Astrocyte of the spinal cord (primary cell): ENCODE measurements at regions not wholly inside any gene's neighbourhood (a gene's known extent, or its start where the extent isn't known, plus 50 kb on each side); places are given as distances from the start of the nearest gene placed in this dataset.

Experiments used
- DNase-seq: peaks from one replicate; pipeline ENCODE4 v3.0.0; 2011; ENCODE audit warnings: low read depth, low spot score
- H3K4me3 ChIP-seq: 2 replicates; pipeline ENCODE4 v1.5.1; 2011; ENCODE audit warnings: low read depth, mild to moderate bottlenecking, low read length, moderate library complexity
- CTCF ChIP-seq: IDR thresholded peaks from 2 replicates; pipeline ENCODE4 v1.5.1; 2012; ENCODE audit warnings: low read depth, mild to moderate bottlenecking, low read length, inconsistent platforms
- in situ Hi-C: cut with HindIII; loops from 2 replicates; pipeline ENCODE4 v1.10.0; 2017; ENCODE audit warnings: low sequenced_read_pairs

DNA sequence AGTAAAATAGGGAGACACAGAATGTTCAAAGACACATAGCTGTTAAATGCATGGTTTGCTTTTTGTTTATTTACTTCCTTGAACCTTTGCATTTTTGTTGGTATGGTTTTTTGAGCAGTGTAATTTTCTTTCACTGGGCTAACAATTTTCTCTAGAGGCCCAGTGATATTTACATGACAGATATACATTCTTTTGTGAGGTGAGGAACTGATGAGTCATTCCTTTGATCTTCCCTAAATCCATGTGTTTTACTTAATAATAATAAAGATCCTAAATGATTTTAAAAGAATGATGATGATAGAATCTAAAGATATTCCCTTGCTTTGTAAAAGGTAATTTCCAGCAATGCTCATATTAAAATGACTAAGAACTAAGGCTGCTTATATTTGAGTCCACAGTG is 188.5 kb upstream of the ANK3 start:
- DNase-seq = no peak
- no peak for TF ChIP-seq CTCF
- in situ Hi-C loops = no loop called here
- no peak overlapping the region for H3K4me3 ChIP-seq

DNA sequence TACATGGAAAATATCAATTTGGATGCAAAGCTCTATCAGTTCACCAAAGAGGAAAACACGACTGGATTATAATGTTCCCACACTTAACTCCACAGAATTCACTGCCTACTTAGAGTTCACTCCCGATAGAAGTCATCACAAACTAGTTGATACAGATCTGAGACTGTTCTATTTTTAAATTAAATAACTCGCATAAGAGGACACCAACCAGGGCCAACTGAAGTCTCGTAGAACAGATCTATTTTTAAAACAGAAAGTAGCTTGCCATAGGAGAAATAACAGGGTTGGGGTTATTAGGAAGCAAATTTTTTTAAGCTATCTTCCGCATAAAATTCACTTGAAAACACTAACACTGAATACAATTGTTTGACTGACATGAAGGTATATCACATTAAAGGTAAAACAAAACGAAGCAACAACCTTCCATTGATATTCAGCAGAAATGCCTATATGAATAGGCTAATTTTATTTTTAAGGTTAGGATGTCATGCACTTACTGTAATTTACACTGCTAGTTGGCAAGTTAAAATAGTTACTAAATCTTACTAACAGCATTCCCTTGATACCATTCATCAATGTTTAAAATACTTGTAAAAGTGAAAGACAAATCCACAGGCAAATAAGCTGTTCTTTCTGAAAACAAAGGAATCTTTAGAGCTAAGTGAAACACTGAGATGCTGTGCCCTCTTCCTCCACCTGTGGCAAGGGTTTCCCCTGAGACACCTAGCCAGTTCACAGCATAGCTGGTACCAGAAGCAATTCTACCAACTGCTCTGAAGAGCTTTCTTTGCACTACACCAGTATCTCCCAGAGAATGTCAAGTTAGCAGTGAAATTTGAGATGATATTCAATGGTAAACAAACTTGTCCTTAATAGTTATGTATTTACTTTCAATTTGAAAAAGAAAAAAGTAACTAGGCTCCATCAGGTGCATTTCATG is 186.7 kb upstream of the ANK3 start:
- in situ Hi-C loops = no loop called here
- H3K4me3 ChIP-seq = no peak overlapping the region
- DNase-seq = no peak
- no peak for TF ChIP-seq CTCF

DNA sequence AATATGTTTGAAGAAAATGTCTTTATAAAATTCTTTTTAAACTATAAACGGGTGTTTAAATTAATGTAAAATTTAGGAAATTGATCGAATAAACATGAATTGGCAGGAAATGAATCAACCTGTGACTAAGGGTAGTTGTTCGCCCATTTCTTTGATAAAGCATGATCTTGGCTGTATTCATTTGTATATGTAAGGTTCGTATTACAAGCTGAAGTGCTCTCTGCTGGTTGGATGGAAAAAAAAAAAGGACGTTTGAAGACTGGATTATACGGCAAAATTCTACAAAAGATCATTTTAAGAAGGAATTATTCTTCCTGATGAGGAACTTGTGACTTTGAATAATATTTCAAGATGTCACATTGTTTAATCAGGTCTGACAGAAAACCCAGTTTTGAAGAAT is 185.4 kb upstream of the ANK3 start:
- in situ Hi-C loops = no loop called here
- no peak overlapping the region for H3K4me3 ChIP-seq
- no peak for DNase-seq
- TF ChIP-seq CTCF = no peak

GRCh38 chr10:60574388-60574787 is 184.7 kb upstream of the ANK3 start:
- in situ Hi-C loops = no loop called here
- TF ChIP-seq CTCF = no peak
- no peak overlapping the region for H3K4me3 ChIP-seq
- DNase-seq = no peak

GRCh38 chr10:60573336-60573735 is 183.7 kb upstream of the ANK3 start:
- TF ChIP-seq CTCF = no peak
- no peak overlapping the region for H3K4me3 ChIP-seq
- DNase-seq = no peak
- in situ Hi-C loops = no loop called here

DNA sequence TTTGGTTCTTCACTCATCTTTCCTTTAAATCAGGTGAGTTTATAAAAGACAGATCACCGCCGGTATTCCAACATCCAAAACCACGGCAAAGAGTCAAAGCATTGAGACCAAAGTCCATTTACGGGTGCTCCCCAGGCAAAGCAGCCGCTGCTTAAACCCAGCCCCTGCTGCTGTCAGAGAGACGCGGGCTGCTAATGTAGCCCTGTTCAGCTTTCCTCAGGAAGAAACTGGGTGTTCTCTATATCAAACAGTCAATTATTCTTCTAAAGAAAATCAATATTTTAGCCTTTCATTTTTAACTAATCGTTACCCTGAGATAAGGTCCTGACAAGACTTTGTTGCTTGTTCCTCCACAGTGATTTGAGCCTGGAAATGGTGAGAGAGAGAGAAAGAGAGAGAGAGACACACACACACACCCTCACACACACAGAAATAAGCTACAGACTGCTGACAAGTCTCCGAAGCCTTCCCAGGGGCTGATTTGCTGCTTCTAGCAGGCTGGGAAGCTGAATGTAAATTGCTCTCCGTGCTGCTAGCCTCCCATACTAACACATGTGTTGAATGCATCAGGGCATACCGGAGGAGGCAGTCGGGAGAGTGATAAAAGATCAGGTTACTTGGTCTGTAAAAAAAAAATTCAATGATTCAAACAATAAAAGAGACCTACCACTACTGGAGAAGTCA is 183.0 kb upstream of the ANK3 start:
- TF ChIP-seq CTCF = no peak
- peak; percentile 78 for DNase-seq
- in situ Hi-C loops = no loop called here
- peak overlapping the region; percentile 44 for H3K4me3 ChIP-seq
